A673 (cell line): ENCODE measurements at regions not wholly inside any gene's neighbourhood (a gene's known extent, or its start where the extent isn't known, plus 50 kb on each side); places are given as distances from the start of the nearest gene placed in this dataset.

ENCODE experiments used
- BruUV-seq: library from RNA; stranded (reverse); fragments of 400-500 nt; replicated peaks from 2 replicates; lab custom pipeline; 2021; lab: Mats Ljungman, UMichigan
- CTCF ChIA-PET: fragments of 300-600 bp; sonication (Branson Sonifier 250); formaldehyde crosslinking; loops from one replicate; lab custom pipeline; 2022; ENCODE audit warnings: antibody characterized with exemption; lab: Charles Lee
- POLR2A ChIA-PET: fragments of 300-600 bp; sonication (Branson Sonifier 250); formaldehyde crosslinking; loops from one replicate; lab custom pipeline; 2022; ENCODE audit warnings: antibody characterized with exemption; ENCODE audit not compliant: low non-redundant PET; lab: Charles Lee
- DNase-seq: peaks from one replicate; pipeline ENCODE4 v3.0.0-alpha.2; 2015; ENCODE audit warnings: low spot score
- H3K27ac ChIP-seq: fragments of 200-600 bp; sonication (generic); 2 replicates; pipeline ENCODE4 v1.5.1; 2016; ENCODE audit warnings: mixed run types, low read depth, mild to moderate bottlenecking, mixed read lengths, antibody characterized with exemption, low read length; ENCODE audit not compliant: poor library complexity, severe bottlenecking
- H3K27me3 ChIP-seq: fragments of 200-600 bp; sonication (generic); replicated peaks from 2 replicates; pipeline ENCODE4 v1.6.1; 2017; ENCODE audit warnings: mixed run types, low read depth, mild to moderate bottlenecking, mixed read lengths, antibody characterized with exemption, low read length; ENCODE audit not compliant: insufficient read depth, poor library complexity
- H3K36me3 ChIP-seq: fragments of 200-600 bp; sonication (generic); 2 replicates; pipeline ENCODE4 v1.6.1; 2016; ENCODE audit warnings: mixed run types, mild to moderate bottlenecking, mixed read lengths, antibody characterized with exemption, low read length; ENCODE audit not compliant: insufficient read depth, poor library complexity, severe bottlenecking
- H3K4me1 ChIP-seq: fragments of 200-600 bp; sonication (generic); 2 replicates; pipeline ENCODE4 v1.6.1; 2017; ENCODE audit warnings: mixed run types, mild to moderate bottlenecking, mixed read lengths, antibody characterized with exemption, low read length; ENCODE audit not compliant: insufficient read depth, poor library complexity, severe bottlenecking
- H3K4me3 ChIP-seq: fragments of 200-600 bp; sonication (generic); 2 replicates; pipeline ENCODE4 v1.5.1; 2016; ENCODE audit warnings: low read depth, mixed run types, mild to moderate bottlenecking, mixed read lengths, low read length; ENCODE audit not compliant: poor library complexity, severe bottlenecking
- H3K9me3 ChIP-seq: fragments of 200-600 bp; sonication (generic); 2 replicates; pipeline ENCODE4 v1.6.1; 2016; ENCODE audit warnings: mixed run types, low read depth, mild to moderate bottlenecking, mixed read lengths, antibody characterized with exemption, low read length; ENCODE audit not compliant: poor library complexity, severe bottlenecking
- CTCF ChIP-seq: fragments of 300-800, 200-600 bp; sonication (generic); conservative IDR thresholded peaks from 2 replicates; pipeline ENCODE4 v1.5.1; 2017; ENCODE audit warnings: low read depth, mild to moderate bottlenecking, antibody characterized with exemption, low read length, moderate library complexity, mixed read lengths
- EZH2 ChIP-seq: fragments of 200-600 bp; sonication (generic); IDR thresholded peaks from 2 replicates; pipeline ENCODE4 v1.6.1; 2017; ENCODE audit warnings: borderline replicate concordance, low read depth, mild to moderate bottlenecking, mixed read lengths, antibody characterized with exemption, low read length; ENCODE audit not compliant: poor library complexity, severe bottlenecking
- intact Hi-C: fragments of 100-400 bp; cut with micrococcal nuclease; formaldehyde crosslinking; loops from one replicate; pipeline ENCODE4 v1.10.0; 2022; ENCODE audit not compliant: unreplicated experiment

- no peak for DNase-seq
- Histone ChIP-seq H3K4me3 (no peak overlapping the region), H3K27me3 (no peaks in the 10 kb centered on the region), H3K4me1 (no peaks in the 10 kb centered on the region), H3K27ac (no peak overlapping the region), H3K36me3 (no peaks in the 10 kb centered on the region), H3K9me3 (no peaks in the 10 kb centered on the region)
- intact Hi-C loops = no loop called here
- POLR2A ChIA-PET = no interaction called here
- CTCF ChIA-PET = no interaction called here
- no peak for TF ChIP-seq CTCF
- TF ChIP-seq EZH2 = no peak
- BruUV-seq = no TSS peak
Observed at GRCh38 chr16:59604354-59604753, 870.2 kb upstream of the GOT2 start.

GRCh38 chr16:59601452-59601851, 867.3 kb upstream of the GOT2 start:
- Histone ChIP-seq H3K36me3 (no peaks in the 10 kb centered on the region), H3K4me3 (no peak overlapping the region), H3K4me1 (no peaks in the 10 kb centered on the region), H3K27me3 (no peaks in the 10 kb centered on the region), H3K9me3 (no peaks in the 10 kb centered on the region), H3K27ac (no peak overlapping the region)
- BruUV-seq = no TSS peak
- DNase-seq = no peak
- CTCF ChIA-PET = no interaction called here
- POLR2A ChIA-PET = no interaction called here
- intact Hi-C loops = no loop called here
- TF ChIP-seq EZH2 = no peak
- no peak for TF ChIP-seq CTCF

GRCh38 chr16:59597269-59597668, 863.2 kb upstream of the GOT2 start:
- BruUV-seq = no TSS peak
- Histone ChIP-seq H3K4me3 (no peak overlapping the region), H3K4me1 (no peaks in the 10 kb centered on the region), H3K9me3 (no peaks in the 10 kb centered on the region), H3K27me3 (no peaks in the 10 kb centered on the region), H3K27ac (no peak overlapping the region), H3K36me3 (no peaks in the 10 kb centered on the region)
- POLR2A ChIA-PET = no interaction called here
- CTCF ChIA-PET = no interaction called here
- intact Hi-C loops = no loop called here
- DNase-seq = no peak
- no peak for TF ChIP-seq CTCF
- TF ChIP-seq EZH2 = no peak
